GM18511 (cell line): ENCODE measurements at regions not wholly inside any gene's neighbourhood (a gene's known extent, or its start where the extent isn't known, plus 50 kb on each side); places are given as distances from the start of the nearest gene placed in this dataset.
A peak's percentile ranks its signal among the peaks of the same experiment; 100 is the strongest.
"Not testable (repeated sequence)": the region's sequence is repeated elsewhere in the genome, so short reads cannot be mapped to it uniquely, and the experiment has no call there.

ENCODE experiments used
- ATAC-seq: cut with Tn5 transposase; IDR thresholded peaks from one replicate; pipeline ENCODE4 v1.9.1; 2021; ENCODE audit warnings: mild to moderate bottlenecking, moderate library complexity; ENCODE audit not compliant: unreplicated experiment

DNA sequence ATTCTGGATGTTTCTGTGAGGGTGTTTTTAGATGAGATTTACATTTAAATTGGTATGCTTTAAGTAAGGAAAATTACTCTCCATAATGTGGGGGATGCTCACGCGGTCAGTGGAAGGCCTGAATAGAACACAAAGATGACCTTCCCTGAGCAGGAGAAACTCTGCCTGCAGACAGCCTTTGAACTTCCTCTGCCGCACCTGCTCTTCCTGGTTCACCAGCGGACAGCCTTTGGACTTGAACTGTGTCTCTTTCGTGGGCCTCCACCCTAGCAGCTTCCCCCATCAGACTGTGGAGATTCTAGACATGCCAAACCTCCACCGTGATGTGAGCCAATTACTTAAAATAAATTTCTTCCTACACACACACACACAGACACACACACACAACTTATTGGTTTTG, 210.7 kb downstream of the EFCAB11 start:
- no peak for ATAC-seq

DNA sequence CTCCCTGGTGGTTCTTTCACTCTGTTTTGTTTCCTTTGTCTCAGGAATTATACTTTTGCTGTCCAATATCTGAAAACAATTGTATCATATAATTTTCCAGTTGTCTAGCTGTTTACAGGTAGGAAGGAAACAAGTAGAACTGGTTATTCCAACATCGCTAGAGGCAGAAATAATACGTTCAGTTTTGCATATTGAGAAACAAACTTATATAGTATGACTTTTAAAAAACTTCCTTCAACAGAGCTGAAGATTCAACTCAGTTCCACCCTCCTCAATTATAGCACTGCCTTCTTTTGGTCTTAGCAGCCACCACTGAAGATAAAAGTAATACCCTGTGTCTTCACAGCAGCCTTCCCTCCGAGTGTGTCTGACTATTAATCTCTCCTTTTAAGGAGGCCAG, 214.3 kb downstream of the EFCAB11 start:
- ATAC-seq: no peak

DNA sequence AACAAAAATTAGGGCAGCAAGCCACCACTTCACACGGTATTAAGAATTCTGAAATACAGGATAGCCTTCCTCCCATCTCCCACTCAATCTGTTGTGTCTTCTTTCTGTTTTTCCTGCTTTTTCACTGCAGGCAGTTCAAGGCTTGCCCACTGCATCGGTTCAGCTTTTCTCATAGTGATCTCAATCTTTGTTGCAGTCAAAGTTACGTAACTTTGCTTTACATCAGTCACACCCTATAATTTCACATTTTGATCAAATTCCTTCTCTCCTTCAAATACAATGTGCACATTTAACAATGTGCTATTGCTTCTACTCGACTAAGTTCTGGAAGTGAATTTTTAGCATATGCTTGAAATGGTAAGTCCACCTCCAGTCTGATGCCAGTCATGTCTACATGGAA, 217.6 kb downstream of the EFCAB11 start:
- ATAC-seq: no peak

DNA sequence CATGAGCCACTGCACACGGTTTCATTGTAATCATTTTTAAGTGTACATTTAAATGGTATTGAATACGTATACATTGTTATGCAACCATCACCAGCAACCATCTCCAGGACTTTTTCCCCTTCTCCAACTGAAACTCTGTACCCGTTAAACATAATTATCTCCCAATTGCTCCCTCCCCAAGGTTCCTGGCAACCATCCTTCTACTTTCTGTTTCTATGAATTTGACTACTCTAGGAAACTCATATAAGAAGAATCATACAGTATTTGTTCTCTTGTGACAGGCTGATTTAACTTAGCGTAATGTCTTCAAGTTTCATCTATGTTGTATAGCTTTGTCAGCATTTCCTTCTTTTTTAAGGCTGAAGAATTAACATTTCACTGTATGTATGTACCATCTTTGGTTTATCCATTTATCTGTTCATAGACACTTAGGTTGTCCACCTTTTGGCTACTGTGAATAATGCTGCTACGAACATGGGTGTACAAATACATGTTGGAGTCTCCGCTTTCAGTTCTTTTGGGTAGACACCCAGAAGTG, 223.1 kb downstream of the EFCAB11 start:
- no peak for ATAC-seq

DNA sequence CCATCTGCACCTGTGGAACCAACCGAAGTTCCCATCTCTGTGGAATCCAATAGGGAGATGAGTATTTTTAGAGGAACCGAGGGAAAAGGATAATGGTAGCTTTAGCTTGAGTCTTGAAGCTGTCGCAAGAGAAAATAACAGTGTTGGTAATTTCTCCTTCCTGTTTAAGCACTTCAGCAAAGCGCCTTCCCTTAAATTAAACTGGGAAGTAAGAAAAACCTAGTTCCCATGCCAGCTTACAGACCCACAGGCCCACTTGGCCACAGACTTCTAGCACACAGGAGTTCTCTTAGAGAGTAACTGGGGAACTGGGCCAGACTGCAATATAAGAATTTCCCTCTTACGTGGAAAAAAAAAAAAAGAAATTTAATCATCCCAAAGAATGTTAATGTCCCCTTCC, 223.8 kb downstream of the EFCAB11 start:
- ATAC-seq: no peak

DNA sequence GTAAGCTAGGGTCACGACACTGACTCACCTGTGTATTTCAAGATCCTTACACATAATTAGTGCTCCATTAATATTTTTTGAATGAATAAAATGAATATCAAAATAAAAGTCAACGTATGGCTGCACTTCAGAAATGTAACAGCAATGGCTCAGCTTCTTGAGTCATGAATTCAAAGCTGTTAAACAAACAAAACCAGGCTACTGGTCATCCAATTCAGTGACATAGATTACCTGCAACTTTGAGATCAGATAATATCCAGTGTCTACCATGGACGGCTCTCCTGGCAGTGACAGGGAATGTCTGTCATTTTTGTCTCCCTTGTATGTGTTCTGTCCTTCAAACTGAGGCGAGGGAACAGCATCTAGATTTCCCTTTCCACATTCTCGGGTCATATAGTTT, 225.6 kb downstream of the EFCAB11 start:
- ATAC-seq: no peak

DNA sequence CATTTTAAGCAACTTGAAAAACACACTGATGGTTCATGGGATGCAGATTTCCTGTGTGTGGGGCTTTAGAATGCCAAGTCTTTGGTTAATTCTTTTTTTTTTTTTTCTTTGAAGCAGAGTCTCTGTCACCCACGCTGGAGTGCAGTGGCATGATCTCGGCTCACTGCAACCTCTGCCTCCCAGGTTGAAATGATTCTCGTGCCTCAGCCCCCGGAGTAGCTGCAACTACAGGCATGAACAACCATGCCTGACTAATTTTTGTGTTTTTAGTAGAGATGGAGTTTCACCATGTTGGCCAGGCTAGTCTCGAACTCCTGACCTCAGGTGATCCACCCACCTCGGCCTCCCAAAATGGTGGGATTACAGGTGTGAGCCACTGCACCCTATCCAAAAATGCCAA, 228.3 kb downstream of the EFCAB11 start:
- ATAC-seq: not testable (repeated sequence)

DNA sequence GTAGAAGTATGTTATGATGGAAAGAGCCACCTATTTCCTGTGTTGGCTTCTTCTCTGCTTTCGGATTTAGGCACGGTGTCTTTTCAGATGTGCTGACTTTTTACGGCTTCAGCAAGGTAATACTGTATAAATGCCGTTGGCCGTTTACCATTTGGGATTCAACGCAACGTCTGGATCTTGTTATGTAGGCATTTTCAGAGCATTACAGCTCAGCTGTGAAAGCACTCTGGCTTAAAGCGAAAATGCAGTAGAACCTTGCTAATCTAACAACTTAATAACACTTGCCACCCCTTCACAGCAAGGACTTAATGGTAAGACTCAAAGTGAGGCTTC, 229.9 kb downstream of the EFCAB11 start:
- ATAC-seq: no peak

DNA sequence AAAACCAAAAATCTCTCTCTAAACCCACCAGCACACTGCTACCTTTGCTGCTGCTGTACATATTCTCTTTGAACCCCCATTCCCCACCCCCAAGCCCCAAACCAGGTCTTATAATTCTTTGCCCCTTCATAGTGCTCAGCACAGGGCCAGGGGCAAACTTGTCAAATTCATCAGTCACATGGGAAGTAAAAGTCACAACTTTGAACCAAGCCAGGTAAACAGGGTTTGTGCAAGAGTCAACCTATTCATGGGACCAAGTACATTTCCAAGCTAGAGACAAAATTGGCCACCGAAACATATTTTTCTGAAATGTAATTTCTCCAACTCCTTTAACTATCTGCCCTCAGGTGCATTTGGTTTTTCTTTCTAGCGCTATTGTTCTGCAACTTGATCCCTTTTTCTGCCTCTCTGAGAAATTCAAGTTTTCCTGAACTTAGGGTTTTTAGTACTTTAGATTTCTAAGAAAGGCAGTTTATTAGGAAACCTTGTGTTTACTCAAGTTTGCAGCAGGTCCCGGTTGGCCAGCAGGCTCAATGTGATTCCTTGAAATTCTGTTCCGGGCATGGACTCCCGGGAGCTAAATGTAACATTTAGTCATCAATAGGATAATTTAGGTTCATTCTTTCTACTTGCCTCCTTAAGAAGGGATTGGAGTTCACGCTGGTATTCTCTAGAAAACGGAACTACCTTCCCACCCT, 230.5 kb downstream of the EFCAB11 start:
- ATAC-seq: no peak

DNA sequence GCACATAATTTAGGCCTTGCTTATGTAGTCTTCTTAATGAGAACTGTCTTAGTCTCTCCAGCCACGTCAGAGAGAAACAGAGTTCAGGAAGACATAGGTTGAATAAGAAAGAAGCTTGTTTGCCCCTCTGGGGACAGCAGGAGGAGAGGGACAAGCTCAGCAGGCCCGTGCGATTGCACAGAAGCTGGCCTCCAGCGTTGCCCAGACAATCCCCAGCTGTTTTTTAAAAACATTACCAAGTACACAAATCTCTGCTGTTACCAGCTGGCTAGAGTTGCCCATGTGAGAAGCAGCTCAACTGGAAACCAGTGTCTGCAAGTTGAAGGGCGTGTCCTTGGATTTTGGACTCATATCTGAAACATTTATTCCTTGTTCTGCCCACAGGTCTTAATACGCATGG, 232.6 kb downstream of the EFCAB11 start:
- no peak for ATAC-seq

DNA sequence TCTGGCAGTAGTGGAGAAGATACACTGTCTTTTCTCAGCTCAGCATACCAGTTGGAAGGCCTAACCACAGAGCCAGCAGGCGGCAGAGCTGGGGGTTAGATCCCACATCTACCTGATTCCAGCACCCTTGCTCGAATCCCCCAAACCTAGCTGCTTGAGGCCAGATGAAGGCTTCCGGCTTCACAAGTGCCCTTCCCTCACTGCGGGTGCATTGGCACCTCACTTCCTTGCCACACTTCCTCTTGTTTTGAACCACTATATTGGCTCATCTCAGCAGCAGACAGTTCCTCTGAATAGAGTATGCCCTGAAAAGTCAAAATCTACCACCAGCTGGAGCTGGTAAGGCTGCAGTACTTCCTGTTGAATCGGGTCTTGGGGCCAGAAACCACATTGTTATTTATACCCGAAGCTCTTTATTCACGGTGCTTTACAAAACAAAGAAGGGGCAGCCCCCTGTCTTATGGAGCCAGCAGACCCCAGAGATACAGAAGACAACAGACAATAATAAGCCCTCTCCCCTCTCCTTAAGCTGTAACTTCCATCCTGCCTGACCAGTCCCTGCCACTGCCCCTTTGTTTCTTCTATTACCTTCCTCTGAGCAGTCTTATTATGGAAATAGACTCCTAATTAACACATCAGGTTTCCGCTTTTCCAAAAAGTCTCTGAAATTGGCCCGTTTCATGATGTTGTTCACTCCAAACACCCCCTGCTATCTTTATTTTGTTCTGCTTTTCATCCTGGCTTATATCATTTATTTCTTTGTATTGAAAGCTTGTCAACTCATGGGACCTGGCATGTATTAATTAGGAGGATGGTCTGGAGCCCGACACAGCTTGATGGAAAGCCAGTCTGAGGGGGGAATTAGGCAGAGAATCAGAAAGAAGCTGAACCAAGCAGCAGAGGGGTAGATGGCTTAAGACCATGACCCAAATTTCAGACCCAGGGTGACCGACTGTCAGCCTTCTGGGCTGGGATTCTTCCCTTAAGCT, 233.5 kb downstream of the EFCAB11 start:
- ATAC-seq: peak; percentile 79

DNA sequence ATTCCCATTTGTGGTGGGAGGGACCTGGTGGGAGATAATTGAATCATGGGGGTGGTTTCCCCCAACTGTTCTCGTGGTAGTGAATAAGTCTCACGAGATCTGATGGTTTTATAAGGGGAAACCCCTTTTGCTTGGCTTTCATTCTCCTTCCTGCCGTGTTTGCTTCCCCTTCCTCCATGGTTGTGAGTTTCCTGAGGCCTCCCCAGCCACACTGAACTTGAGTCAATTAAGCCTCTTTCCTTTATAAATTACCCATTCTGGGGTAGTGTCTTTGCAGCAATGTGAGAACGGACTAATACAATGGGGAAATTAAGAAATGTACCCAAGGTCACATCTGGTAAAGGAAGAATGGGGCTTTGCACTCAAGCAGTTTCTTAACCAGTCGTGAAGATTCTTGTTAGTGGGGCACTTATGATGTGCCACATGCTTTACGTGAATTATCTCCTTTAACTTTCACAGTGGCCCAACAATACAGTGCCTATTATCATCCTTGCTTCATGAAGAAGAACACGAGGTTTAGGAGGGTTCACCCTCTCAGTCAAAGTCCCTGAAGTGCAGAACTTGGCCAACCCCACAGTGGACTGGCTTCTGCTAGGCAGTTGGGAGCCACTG, 234.3 kb downstream of the EFCAB11 start:
- ATAC-seq: no peak

DNA sequence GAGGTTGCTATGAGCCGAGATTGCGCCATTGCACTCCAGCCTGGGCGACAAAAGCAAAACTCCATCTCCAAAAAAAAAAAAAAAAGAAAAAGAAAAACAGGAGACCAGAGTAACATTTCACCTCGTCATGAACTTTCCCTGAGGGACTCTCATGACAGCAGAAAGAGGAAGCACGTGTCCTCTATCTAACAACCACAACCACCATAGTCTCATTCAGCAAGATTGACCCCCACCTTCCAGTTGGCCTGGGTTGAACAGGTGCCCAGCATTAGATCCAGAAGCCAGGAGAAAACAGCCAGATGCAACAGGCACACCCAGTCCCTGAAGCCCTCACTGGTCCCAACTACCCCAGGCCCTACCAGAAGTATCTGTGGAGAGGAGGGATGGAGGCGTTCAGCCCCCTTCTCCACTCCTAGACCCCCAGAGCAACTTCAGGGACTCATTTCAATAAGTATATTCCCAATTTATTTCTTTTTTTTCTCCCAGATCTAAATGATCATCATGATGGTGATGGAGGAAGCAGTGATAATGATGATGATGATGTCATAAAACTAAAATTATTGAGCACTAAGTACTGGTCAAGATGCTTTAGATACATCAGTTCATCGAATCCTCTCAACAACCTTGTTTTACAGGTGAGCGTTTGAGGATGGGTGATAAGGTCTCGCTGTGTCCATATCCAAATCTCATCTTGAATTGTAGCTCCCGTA, 235.0 kb downstream of the EFCAB11 start:
- ATAC-seq: peak; percentile 57

DNA sequence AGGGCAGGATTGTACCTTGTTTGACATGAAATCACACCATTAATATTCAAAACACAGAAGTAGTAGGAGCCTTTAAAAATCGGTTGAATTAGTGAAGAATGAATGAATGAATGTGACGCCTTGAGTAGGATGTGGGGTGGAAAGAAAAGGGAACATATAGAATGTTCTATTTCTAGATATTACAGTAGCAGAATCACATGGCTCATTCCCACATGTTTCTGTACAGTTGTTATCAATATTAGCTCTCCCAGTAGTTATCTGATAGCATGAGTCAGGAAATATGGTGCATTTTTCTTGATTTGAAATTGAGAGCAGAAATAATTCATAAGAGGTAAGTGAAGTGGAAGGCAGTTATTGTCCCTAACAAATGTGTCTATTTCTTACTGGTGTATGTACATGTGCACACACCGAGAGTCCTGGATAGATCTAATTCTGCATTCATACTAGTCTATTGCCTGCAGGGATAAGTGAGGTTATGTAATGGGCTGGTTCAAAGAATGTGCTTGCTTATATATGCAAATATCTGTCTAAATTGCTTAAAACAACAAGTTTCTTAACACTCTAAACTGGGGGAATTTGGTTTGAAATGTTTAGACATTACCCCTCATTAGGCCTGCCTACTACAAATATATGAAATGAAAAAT, 245.4 kb downstream of the EFCAB11 start:
- no peak for ATAC-seq

DNA sequence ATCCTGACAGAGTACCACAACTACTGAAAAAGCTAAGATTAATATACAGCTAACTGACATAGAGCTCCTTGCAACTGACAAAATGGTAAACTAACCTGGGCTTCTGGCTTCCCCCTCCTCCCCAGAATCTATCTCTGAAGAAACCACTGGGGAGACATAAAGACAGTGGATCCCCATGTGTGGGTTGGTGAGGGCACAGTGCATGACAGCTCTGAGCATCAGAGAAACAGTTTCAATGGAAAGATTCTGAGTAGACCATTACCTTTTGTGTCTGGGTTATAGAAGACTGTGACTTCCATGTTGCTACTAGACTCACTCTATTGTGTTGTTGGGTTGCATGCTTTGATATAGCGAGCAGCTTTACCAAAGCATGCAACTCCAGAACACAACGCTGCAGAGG, 247.4 kb downstream of the EFCAB11 start:
- ATAC-seq: peak; percentile 71

DNA sequence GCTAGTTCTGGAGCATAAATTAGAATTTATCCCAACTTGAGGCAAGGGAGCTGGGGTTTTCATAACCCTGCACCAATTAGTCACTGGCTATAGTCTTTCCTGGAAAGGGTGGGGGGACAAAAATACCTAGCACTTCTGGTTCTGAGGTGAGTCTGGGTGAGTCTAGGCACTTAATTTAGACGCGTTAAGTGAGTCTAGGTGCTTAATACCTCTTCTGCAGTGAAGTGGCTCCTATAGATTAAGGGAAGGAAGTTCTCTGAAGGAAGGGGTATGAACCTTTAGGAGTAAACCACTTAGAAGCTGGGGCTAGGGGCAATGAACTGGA, 251.7 kb downstream of the EFCAB11 start:
- no peak for ATAC-seq

DNA sequence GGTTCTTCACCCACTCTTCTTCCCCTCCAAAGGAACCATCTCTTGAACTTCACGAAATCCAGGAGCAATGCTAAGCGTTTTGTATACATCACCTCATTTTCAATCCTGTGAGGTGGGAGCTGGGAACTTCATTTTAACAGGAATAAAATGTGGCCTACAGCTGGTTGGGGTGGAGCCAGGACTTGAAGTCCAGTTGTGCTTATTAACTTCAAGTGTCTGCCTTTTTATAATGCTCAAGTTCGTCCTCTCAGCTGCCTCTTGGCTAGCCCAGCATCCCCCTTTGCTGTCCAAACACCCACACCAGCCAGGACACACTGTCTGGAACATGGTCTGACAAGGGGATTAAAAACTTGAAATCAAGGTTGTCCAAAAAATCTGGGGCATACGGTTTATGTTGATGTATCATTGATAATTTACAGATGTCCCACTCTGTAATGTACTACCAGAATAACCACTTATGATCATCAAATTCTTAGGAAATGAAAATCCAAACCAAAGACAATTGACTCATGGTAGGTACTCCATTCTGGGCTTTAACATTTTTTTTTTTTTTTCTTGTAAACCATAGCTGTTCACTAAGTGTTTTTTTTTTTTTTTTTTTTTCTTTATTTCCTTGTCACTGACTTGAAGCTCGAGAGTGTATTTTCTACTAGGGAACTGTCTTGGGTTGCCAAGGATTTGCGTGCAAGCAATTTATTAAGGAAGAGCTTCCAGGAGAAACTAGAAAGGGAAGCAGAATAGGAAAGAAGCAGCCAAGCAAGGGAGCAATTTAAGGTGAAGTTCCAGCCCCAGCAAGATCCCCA, 252.3 kb downstream of the EFCAB11 start:
- no peak for ATAC-seq

DNA sequence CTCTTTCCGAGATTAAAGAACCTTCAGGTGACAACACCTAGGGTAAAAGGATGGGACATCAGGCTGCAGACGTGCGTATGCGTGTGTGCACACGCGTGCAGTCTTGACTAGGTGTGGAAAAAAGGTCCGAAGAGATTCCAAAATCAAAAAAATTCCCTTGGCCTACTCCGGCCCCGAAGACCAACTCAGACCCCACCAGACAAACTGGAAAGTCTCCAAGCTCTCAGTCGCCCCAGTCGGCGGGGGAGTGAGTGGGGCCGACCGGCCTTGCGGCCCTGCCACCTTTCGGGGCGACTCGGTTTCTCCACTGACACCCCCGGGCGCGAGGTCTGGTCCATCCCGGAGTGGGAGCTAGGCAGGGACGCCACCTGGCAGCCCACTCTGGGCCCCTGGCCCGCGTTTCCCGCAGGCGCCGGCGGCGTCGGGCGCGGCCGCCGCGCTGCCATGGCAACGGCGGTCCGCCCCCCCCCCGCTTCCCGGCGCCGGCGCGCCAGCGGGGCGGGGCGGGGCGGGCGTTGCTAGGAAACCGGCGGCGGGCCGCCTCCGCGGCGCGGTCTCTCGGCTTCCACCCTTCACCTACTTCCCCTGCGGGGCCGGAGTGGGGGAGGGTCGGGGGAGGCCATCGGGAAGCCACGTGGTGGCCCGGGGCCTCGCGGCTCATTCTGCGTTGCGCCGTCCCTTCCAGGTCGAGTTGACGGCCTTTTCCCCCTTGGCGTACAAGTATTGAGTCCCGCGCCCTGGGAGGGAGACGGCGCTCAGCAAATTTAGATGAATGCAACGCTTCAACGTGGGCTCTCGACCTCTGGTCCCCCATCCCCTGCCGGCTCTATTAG, 253.1 kb downstream of the EFCAB11 start:
- ATAC-seq: peak; percentile 85

DNA sequence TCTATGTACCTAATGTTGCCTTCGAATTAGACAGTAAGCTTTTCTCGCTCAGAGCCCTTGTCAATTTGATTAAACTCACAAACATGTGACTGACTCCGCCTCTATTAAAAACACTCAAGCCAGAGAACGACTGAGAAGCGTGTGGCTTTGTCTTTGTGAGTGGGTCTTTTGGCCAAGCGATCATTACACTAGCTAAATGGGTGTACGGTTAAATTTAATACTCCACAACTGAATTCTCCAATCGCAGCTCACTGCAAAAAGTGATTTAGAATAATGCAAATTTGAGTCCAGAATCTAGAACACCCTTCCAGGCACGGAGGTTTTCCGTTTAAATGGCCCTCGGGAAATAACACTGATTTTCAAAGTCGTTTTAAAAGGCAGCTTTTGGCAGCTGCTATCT, 253.7 kb downstream of the EFCAB11 start:
- ATAC-seq: no peak
